Stimulated activated CD8-positive, alpha-beta memory T cell treated with anti-CD3 and anti-CD28 coated beads, Interleukin-2, amount 100 ng/mL, for 48 hours (primary cell): ENCODE measurements at regions not wholly inside any gene's neighbourhood (a gene's known extent, or its start where the extent isn't known, plus 50 kb on each side); places are given as distances from the start of the nearest gene placed in this dataset.
"Not testable (repeated sequence)": the region's sequence is repeated elsewhere in the genome, so short reads cannot be mapped to it uniquely, and the experiment has no call there.

Experiments
- DNase-seq, 2 donors: peaks; one replicate each; pipeline ENCODE4 v3.0.0-alpha.2; 2020; ENCODE audit warnings: low read depth in 2 of 2

- peak; percentile 15 to 33 for DNase-seq
Measured at GRCh38 chr18:57881818-57882413, 78.8 kb upstream of the ATP8B1 start.

- not testable (repeated sequence) for DNase-seq
Measured at GRCh38 chr18:57879924-57880323, 76.8 kb upstream of the ATP8B1 start.

DNA sequence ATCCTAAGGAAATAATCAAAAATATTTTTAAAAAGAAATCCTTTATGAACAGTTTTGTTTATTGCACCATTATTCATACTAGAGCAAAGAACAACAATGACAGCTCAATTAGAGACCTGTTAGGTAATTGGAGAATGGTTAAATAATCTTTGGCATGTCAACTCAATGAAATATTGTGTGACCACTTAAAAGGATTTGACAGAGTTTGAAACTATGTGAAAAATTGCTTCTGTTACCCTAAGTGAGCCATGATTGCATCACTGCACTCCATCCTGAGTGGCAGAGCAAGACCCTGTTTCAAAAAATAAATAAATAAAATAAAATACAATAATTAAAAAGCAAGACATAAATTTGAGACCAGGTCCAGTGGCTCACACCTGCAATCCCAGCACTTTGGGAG, 66.1 kb upstream of the ATP8B1 start:
- DNase-seq, result no peak

DNA sequence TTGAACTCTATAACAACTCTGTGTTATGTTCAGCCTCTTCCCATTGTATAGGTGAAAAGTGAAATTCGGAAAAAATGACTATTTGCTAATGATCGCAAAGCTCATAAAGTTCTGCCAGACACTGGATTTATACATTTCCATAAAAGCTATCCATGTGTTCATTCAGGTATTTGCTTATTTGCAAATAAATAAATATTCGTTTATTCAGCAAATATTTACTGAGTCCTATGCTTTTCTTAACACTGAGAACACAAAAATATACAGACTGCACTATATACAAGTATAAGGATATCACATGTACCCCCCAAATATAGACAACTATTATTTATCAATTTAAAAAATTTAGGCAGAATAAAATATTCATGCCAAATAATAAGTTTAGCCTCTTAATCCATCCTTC, 63.2 kb upstream of the ATP8B1 start:
- no peak for DNase-seq

- DNase-seq, result no peak
Measured at GRCh38 chr18:57864615-57865121, 61.6 kb upstream of the ATP8B1 start.

- DNase-seq, result no peak
Measured at GRCh38 chr18:57863706-57864105, 60.6 kb upstream of the ATP8B1 start.

DNA sequence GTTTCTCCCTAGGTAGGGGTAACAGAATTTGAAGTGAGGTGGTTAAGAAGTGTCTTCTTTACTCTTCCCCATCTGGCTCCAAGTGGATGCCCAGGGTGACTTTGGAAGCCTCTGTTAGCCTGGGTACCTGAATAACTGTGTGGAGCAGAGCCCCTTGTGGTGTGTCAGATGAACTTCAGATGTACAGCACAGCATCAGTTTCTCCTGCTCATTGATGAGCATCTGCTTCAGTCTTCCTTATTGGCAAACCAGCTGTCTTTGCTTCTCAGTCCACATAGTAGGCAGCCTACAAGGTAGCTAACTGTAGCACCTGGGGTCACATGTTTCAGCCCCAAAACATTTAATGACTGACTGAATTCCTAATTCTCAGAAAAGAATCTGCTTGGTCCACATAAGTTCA, 56.2 kb upstream of the ATP8B1 start:
- no peak for DNase-seq

DNA sequence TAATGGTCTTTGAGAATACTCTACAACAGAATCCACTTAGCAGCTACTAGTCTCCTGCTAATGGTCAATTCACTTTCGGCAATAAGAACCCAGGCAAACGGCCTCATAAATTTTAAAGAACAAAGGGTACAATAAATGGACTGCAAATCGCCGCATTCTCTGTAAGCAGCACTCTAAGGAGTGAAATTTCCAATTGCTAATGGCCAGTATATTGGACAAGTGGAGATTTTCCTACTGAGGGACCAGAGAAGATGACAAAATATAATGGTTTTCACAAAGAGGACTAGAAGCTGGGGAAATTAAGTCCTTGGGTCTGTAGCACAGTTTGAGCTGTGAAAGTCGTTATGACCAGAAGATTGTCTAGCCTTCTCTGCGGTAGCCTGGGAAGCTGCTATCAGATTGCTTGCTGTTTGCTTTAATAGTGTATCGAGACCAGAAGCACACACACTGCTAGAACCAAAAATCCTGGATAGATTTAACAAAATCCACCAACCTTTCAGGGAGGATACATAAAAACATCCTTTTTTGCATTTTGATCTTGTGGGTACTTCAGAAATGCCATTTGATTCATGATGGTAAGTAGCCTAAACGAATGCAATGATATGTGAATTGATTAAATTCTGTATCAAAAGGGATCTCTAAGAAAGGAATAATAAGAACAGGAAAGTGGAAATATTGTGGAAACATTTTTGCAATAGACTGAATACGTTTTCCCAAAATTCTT, 53.6 kb upstream of the ATP8B1 start:
- DNase-seq, result no peak

DNA sequence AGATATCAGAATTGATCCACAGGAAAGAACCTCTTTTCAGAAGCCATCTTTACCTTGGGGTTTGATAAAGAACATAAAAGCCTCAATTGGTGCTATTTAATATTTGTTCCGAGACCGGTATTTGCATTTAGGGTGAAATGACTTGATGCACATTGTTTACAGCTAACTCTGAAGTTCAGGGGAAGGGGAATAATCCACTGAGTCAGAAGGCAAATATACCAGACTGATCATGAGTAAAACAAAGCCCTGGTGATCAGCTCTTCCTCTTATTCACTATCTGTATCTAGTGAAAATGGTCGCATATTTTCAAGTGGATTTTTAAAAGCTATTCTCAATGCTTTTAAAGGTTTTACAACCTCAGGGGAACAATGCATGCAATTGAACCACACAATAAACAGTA, 53.0 kb upstream of the ATP8B1 start:
- no peak for DNase-seq

DNA sequence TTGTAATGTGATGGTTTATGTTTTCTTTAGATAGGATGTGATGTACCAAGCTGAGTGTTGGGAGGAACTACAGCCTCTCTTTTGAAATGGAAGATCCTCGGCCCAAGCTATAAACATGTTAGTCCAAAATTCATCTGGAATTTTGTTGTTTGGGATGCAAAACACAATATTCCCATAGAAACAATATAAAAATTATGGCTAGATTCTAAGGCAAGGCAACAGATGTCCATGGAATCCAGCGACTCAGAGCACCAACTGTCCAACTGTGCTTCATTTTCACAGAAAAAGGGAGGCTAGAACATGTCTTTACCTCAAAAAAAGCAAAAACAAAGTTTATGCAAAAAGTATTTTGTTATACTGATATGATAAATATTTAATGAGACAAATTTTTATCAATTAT, 52.4 kb upstream of the ATP8B1 start:
- no peak for DNase-seq

DNA sequence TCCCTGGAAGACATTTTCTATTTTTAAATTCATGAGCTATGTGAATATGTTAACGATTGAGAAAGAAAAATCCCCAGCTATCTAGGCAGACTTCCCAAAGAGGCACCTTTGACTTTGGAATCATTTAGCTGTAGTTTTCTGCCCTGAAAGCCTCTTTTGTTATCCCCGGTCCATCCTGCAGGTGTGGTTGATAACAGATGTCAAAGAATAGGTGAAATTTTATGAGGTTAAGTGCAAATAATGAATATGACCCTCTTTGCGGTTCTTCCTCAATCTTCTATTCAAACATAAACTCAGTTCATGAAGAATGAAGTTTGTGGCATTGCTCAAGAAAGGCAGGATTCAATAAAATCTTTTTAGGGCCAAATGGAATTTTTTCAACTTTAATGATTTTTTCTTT, 51.6 kb upstream of the ATP8B1 start:
- no peak for DNase-seq

DNA sequence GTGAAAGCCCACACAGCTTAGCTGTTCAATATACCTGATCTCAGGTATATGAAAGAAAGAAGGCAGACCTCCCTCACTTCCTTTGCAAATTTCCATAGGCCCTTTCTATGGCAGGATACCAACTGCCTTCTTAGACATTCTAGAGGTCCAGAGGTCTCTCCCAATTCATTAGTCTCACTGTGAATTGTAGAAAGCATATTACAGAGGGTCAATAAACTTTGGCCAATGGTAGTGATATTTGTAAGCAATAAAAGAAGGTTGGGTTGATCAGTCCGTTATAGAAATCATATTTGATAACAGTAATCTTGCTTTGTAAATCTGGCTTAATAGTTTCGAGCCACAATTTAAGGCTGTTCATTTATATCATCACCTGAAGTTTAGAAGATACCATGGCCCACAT, 50.7 kb upstream of the ATP8B1 start:
- DNase-seq, result no peak

- no peak for DNase-seq
Measured at GRCh38 chr18:57853133-57853532, 50.0 kb upstream of the ATP8B1 start.
